ENCODE measurements at regions not wholly inside any gene's neighbourhood (a gene's known extent, or its start where the extent isn't known, plus 50 kb on each side); places are given as distances from the start of the nearest gene placed in this dataset.
A peak's percentile ranks its signal among the peaks of the same experiment; 100 is the strongest.

DNA sequence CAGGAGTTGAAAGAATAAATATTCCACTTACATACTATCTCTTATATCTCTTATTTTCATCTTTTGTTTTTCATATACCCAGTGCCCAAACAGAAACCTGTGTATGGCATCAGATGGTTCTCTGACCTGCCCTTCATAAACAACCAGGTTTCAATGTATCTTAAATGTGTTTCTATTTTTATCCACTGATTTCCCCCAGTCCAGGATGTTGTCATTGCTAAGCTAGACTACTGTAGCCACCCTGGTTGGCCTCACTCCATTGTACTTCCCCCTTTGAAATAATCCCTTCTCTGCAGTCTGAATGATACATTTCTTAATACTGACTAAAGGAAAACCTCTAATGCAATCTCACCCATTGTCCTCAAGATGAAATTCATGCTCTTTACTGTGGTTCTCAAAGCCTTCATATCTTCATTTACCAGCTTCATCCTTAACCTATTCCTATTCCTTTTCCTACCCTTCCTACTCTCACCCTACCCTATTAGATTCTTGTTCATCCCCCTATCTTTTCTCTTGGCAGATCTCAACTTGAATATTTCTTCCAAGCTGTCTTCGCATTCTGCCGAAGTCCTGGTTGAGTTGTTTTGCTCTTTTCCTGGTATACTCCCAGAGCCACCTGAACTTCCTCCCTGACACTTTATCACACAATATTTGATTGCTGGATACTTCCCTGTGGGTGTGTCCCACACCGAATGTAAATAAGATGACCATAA, 312.4 kb downstream of the FOXG1 start:
- Mint-ChIP-seq H3K27me3 (ENCODE audit: low read depth) (peaks cover under 1% of the 10 kb centered on the region), H3K27ac (no peak overlapping the region), H3K36me3 (no peaks in the 10 kb centered on the region), H3K4me3 (no peak overlapping the region), H3K9me3 (no peaks in the 10 kb centered on the region; the same call in 1 of the 2 replicates), H3K4me1 (peaks cover 9% of the 10 kb centered on the region)
- no peak for DNase-seq (ENCODE audit: low spot score)
- TF ChIP-seq GABPB1 (CRISPR knock-in tag; IDR thresholded peaks at IDR 0.05) = no peak
- TF ChIP-seq ZNF396 (CRISPR knock-in tag; IDR thresholded peaks at IDR 0.05; ENCODE audit: borderline replicate concordance) = no peak
- no peak for TF ChIP-seq JUN (CRISPR knock-in tag; IDR thresholded peaks at IDR 0.05)
- TF ChIP-seq ZNF138 (CRISPR knock-in tag; conservative IDR thresholded peaks at IDR 0.05) = no peak
- TF ChIP-seq, protein P1, sequence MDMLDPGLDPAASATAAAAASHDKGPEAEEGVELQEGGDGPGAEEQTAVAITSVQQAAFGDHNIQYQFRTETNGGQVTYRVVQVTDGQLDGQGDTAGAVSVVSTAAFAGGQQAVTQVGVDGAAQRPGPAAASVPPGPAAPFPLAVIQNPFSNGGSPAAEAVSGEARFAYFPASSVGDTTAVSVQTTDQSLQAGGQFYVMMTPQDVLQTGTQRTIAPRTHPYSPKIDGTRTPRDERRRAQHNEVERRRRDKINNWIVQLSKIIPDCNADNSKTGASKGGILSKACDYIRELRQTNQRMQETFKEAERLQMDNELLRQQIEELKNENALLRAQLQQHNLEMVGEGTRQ (CRISPR knock-in tag; IDR thresholded peaks at IDR 0.05) = no peak
- no peak for TF ChIP-seq FOXK1 (CRISPR knock-in tag; IDR thresholded peaks at IDR 0.05)
- TF ChIP-seq OVOL2 (CRISPR knock-in tag; IDR thresholded peaks at IDR 0.05; ENCODE audit: borderline replicate concordance) = no peak
- TF ChIP-seq ZNF219 (CRISPR knock-in tag; IDR thresholded peaks at IDR 0.05; ENCODE audit: borderline replicate concordance) = no peak
- no peak for TF ChIP-seq FOXP1 (CRISPR knock-in tag; IDR thresholded peaks at IDR 0.05; ENCODE audit: borderline replicate concordance)
- TF ChIP-seq ZNF121 (CRISPR knock-in tag; IDR thresholded peaks at IDR 0.05) = no peak
- TF ChIP-seq, protein P2, sequence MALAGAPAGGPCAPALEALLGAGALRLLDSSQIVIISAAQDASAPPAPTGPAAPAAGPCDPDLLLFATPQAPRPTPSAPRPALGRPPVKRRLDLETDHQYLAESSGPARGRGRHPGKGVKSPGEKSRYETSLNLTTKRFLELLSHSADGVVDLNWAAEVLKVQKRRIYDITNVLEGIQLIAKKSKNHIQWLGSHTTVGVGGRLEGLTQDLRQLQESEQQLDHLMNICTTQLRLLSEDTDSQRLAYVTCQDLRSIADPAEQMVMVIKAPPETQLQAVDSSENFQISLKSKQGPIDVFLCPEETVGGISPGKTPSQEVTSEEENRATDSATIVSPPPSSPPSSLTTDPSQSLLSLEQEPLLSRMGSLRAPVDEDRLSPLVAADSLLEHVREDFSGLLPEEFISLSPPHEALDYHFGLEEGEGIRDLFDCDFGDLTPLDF (CRISPR knock-in tag; IDR thresholded peaks at IDR 0.05) = no peak
- TF ChIP-seq, protein P3, sequence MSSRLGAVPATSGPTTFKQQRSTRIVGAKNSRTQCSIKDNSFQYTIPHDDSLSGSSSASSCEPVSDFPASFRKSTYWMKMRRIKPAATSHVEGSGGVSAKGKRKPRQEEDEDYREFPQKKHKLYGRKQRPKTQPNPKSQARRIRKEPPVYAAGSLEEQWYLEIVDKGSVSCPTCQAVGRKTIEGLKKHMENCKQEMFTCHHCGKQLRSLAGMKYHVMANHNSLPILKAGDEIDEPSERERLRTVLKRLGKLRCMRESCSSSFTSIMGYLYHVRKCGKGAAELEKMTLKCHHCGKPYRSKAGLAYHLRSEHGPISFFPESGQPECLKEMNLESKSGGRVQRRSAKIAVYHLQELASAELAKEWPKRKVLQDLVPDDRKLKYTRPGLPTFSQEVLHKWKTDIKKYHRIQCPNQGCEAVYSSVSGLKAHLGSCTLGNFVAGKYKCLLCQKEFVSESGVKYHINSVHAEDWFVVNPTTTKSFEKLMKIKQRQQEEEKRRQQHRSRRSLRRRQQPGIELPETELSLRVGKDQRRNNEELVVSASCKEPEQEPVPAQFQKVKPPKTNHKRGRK (CRISPR knock-in tag; IDR thresholded peaks at IDR 0.05; ENCODE audit: borderline replicate concordance) = no peak
- TF ChIP-seq, protein P4, sequence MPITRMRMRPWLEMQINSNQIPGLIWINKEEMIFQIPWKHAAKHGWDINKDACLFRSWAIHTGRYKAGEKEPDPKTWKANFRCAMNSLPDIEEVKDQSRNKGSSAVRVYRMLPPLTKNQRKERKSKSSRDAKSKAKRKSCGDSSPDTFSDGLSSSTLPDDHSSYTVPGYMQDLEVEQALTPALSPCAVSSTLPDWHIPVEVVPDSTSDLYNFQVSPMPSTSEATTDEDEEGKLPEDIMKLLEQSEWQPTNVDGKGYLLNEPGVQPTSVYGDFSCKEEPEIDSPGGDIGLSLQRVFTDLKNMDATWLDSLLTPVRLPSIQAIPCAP (CRISPR knock-in tag; IDR thresholded peaks at IDR 0.05) = no peak
- no peak for TF ChIP-seq SMAD3 (CRISPR knock-in tag; IDR thresholded peaks at IDR 0.05; ENCODE audit: borderline replicate concordance)
- ChIA-PET CTCF (no interaction called here), POLR2A (no interaction called here)
- no peak for ATAC-seq

DNA sequence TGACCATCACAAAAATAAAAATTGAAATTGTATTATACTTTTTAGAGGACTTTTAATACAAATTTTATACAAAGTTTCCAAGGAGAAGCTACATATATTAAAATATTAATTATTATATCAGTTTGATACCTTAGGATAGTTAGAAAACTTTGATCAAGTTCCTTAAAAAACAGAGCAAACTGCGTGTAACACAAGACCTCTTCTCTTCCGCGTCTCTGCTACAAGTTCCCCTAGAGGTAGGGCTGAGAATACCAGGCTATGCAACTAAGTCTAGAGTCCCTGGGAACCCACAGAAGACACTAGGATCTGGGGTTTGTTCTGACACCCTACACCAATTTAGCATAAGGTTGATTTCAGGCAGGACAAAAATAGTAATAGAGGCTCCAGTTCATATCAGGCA, 319.0 kb downstream of the FOXG1 start:
- TF ChIP-seq, protein P5, sequence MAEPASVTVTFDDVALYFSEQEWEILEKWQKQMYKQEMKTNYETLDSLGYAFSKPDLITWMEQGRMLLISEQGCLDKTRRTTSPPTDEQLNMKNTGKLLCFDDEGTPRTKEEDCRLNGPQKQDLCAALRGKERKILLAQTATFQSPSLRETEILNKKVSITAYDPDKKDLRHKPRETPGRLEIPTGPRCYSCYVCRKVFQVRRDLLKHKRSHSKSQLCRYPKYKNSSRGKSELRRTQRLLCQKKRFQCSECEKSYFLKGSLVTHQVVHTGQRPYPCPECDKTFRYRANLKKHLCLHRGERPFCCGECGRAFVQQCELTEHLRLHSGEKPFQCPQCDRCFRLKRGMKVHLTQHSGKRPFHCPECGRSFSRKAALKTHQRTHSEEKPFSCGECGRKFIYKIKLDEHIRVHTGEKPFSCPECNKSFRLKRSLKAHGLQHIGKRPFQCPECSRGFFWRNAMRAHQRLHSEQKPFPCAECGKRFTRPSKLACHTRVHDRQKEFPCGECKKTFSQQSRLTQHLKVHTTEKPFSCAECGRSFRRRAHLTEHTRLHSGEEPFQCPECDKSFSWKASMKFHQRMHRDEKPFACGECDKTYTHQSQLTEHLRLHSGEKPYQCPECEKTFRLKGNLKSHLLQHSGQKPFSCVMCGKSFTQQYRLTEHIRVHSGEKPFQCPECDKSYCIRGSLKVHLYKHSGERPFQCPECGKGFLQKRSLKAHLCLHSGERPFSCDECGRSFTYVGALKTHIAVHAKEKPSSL (CRISPR knock-in tag; conservative IDR thresholded peaks at IDR 0.05) = no peak
- TF ChIP-seq, protein P6, sequence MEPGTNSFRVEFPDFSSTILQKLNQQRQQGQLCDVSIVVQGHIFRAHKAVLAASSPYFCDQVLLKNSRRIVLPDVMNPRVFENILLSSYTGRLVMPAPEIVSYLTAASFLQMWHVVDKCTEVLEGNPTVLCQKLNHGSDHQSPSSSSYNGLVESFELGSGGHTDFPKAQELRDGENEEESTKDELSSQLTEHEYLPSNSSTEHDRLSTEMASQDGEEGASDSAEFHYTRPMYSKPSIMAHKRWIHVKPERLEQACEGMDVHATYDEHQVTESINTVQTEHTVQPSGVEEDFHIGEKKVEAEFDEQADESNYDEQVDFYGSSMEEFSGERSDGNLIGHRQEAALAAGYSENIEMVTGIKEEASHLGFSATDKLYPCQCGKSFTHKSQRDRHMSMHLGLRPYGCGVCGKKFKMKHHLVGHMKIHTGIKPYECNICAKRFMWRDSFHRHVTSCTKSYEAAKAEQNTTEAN (CRISPR knock-in tag; IDR thresholded peaks at IDR 0.05) = no peak
- no peak for TF ChIP-seq ZNF671 (CRISPR knock-in tag; IDR thresholded peaks at IDR 0.05)
- TF ChIP-seq, protein P7, sequence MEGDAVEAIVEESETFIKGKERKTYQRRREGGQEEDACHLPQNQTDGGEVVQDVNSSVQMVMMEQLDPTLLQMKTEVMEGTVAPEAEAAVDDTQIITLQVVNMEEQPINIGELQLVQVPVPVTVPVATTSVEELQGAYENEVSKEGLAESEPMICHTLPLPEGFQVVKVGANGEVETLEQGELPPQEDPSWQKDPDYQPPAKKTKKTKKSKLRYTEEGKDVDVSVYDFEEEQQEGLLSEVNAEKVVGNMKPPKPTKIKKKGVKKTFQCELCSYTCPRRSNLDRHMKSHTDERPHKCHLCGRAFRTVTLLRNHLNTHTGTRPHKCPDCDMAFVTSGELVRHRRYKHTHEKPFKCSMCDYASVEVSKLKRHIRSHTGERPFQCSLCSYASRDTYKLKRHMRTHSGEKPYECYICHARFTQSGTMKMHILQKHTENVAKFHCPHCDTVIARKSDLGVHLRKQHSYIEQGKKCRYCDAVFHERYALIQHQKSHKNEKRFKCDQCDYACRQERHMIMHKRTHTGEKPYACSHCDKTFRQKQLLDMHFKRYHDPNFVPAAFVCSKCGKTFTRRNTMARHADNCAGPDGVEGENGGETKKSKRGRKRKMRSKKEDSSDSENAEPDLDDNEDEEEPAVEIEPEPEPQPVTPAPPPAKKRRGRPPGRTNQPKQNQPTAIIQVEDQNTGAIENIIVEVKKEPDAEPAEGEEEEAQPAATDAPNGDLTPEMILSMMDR (IDR thresholded peaks at IDR 0.05) = peak; percentile 29; the same call in 1 of the 2 replicates
- DNase-seq (ENCODE audit: low spot score) = no peak
- no peak overlapping the region for H3K27ac Mint-ChIP-seq
- no peak overlapping the region for H3K4me3 Mint-ChIP-seq
- ATAC-seq = peak; percentile 94
- no peaks in the 10 kb centered on the region for H3K4me1 Mint-ChIP-seq
- peaks cover 3% of the 10 kb centered on the region; the same call in 1 of the 2 replicates for H3K27me3 Mint-ChIP-seq (ENCODE audit: low read depth)
- ChIA-PET CTCF (no interaction called here), POLR2A (no interaction called here)
- H3K9me3 Mint-ChIP-seq = peaks cover 15% of the 10 kb centered on the region
- H3K36me3 Mint-ChIP-seq = no peaks in the 10 kb centered on the region; the same call in 1 of the 2 replicates

All from WTC11 (cell line).